ENCODE measurements at regions not wholly inside any gene's neighbourhood (a gene's known extent, or its start where the extent isn't known, plus 50 kb on each side); places are given as distances from the start of the nearest gene placed in this dataset.

GRCh38 chr6:66344796-66345195, 637.8 kb upstream of the EYS start:
- no peak for TF ChIP-seq CTCF (IDR thresholded peaks at IDR 0.05; ENCODE audit: insufficient read depth, low read length, severe bottlenecking)
- no peak for FAIRE-seq

GRCh38 chr6:66340736-66341135, 633.7 kb upstream of the EYS start:
- no peak overlapping the region for H3K4me3 ChIP-seq (ENCODE audit: low read depth, low read length)
- TF ChIP-seq CTCF (IDR thresholded peaks at IDR 0.05; ENCODE audit: insufficient read depth, low read length, severe bottlenecking): no peak
- no peak for DNase-seq (ENCODE audit: low read depth)
- FAIRE-seq: no peak
- H3K36me3 ChIP-seq (ENCODE audit: control insufficient read depth, insufficient read depth, low read length): no peaks in the 10 kb centered on the region
- H3K27me3 ChIP-seq (ENCODE audit: control insufficient read depth, insufficient read depth, low read length): no peaks in the 10 kb centered on the region

More at GRCh38 chr6:66344796-66345195, 637.8 kb upstream of the EYS start:
- no peaks in the 10 kb centered on the region for H3K27me3 ChIP-seq (ENCODE audit: control insufficient read depth, insufficient read depth, low read length)
- no peak for DNase-seq (ENCODE audit: low read depth)
- no peaks in the 10 kb centered on the region for H3K36me3 ChIP-seq (ENCODE audit: control insufficient read depth, insufficient read depth, low read length)
- H3K4me3 ChIP-seq (ENCODE audit: low read depth, low read length): no peak overlapping the region

- FAIRE-seq: no peak
- no peak overlapping the region for H3K4me3 ChIP-seq (ENCODE audit: low read depth, low read length)
- H3K27me3 ChIP-seq (ENCODE audit: control insufficient read depth, insufficient read depth, low read length): no peaks in the 10 kb centered on the region
- TF ChIP-seq CTCF (IDR thresholded peaks at IDR 0.05; ENCODE audit: insufficient read depth, low read length, severe bottlenecking): no peak
- DNase-seq (ENCODE audit: low read depth): no peak
- no peaks in the 10 kb centered on the region for H3K36me3 ChIP-seq (ENCODE audit: control insufficient read depth, insufficient read depth, low read length)
Measured at GRCh38 chr6:66336176-66336575, 629.1 kb upstream of the EYS start.

GRCh38 chr6:66328200-66328599, 621.2 kb upstream of the EYS start:
- no peak for DNase-seq (ENCODE audit: low read depth)
- no peak for TF ChIP-seq CTCF (IDR thresholded peaks at IDR 0.05; ENCODE audit: insufficient read depth, low read length, severe bottlenecking)

GRCh38 chr6:66326228-66326627, 619.2 kb upstream of the EYS start:
- Histone ChIP-seq H3K36me3 (ENCODE audit: control insufficient read depth, insufficient read depth, low read length) (no peaks in the 10 kb centered on the region), H3K27me3 (ENCODE audit: control insufficient read depth, insufficient read depth, low read length) (no peaks in the 10 kb centered on the region), H3K4me3 (ENCODE audit: low read depth, low read length) (no peak overlapping the region)
- DNase-seq (ENCODE audit: low read depth): no peak
- no peak for TF ChIP-seq CTCF (IDR thresholded peaks at IDR 0.05; ENCODE audit: insufficient read depth, low read length, severe bottlenecking)
- no peak for FAIRE-seq

More at GRCh38 chr6:66328200-66328599, 621.2 kb upstream of the EYS start:
- Histone ChIP-seq H3K4me3 (ENCODE audit: low read depth, low read length) (no peak overlapping the region), H3K36me3 (ENCODE audit: control insufficient read depth, insufficient read depth, low read length) (no peaks in the 10 kb centered on the region), H3K27me3 (ENCODE audit: control insufficient read depth, insufficient read depth, low read length) (no peaks in the 10 kb centered on the region)
- no peak for FAIRE-seq

- no peak for TF ChIP-seq CTCF (IDR thresholded peaks at IDR 0.05; ENCODE audit: insufficient read depth, low read length, severe bottlenecking)
Measured at GRCh38 chr6:66321017-66321416, 614.0 kb upstream of the EYS start.

More at GRCh38 chr6:66321017-66321416, 614.0 kb upstream of the EYS start:
- Histone ChIP-seq H3K36me3 (ENCODE audit: control insufficient read depth, insufficient read depth, low read length) (no peaks in the 10 kb centered on the region), H3K27me3 (ENCODE audit: control insufficient read depth, insufficient read depth, low read length) (no peaks in the 10 kb centered on the region), H3K4me3 (ENCODE audit: low read depth, low read length) (no peak overlapping the region)
- DNase-seq (ENCODE audit: low read depth) (no peak), FAIRE-seq (no peak)

All from bronchial epithelial cell (primary cell).